ENCODE measurements at regions not wholly inside any gene's neighbourhood (a gene's known extent, or its start where the extent isn't known, plus 50 kb on each side); places are given as distances from the start of the nearest gene placed in this dataset.

GRCh38 chr5:118551716-118552115 is 436.6 kb downstream of the DTWD2 start:
- WGBS, 3 donors, result 58 to 89% (median 76%) methylated on average over 1 of the region's 1 CpG
- Histone ChIP-seq H3K4me3 (ENCODE audit: low read depth in 1 of 3, low read length in 3 of 3) (no peak overlapping the region), H3K27me3 (ENCODE audit: control insufficient read depth in 3 of 3, insufficient read depth in 3 of 3, low read length in 3 of 3) (no peaks in the 10 kb centered on the region), H3K4me1 (ENCODE audit: control insufficient read depth in 3 of 3, insufficient read depth in 2 of 3, low read depth in 1 of 3, low read length in 2 of 3) (no peaks in the 10 kb centered on the region), H3K9me3 (ENCODE audit: control insufficient read depth in 2 of 2, insufficient read depth in 1 of 2, low read depth in 1 of 2, low read length in 1 of 2) (no peaks in the 10 kb centered on the region), H3K27ac (ENCODE audit: low read depth in 1 of 3, low read length in 2 of 3) (no peak overlapping the region), H3K36me3 (ENCODE audit: control insufficient read depth in 3 of 3, insufficient read depth in 2 of 3, low read depth in 1 of 3, low read length in 3 of 3) (no peaks in the 10 kb centered on the region)
- DNase-seq (no peak), FAIRE-seq (no peak)

GRCh38 chr5:118551031-118551430 is 437.3 kb downstream of the DTWD2 start:
- H3K4me3 ChIP-seq (ENCODE audit: low read depth in 1 of 3, low read length in 3 of 3), result no peak overlapping the region
- no peaks in the 10 kb centered on the region for H3K4me1 ChIP-seq (ENCODE audit: control insufficient read depth in 3 of 3, insufficient read depth in 2 of 3, low read depth in 1 of 3, low read length in 2 of 3)
- FAIRE-seq (no peak), DNase-seq (no peak)
- no peaks in the 10 kb centered on the region for H3K27me3 ChIP-seq (ENCODE audit: control insufficient read depth in 3 of 3, insufficient read depth in 3 of 3, low read length in 3 of 3)
- no peak overlapping the region for H3K27ac ChIP-seq (ENCODE audit: low read depth in 1 of 3, low read length in 2 of 3)
- no peaks in the 10 kb centered on the region for H3K9me3 ChIP-seq (ENCODE audit: control insufficient read depth in 2 of 2, insufficient read depth in 1 of 2, low read depth in 1 of 2, low read length in 1 of 2)
- H3K36me3 ChIP-seq (ENCODE audit: control insufficient read depth in 3 of 3, insufficient read depth in 2 of 3, low read depth in 1 of 3, low read length in 3 of 3), result no peaks in the 10 kb centered on the region

- 58 to 79% (median 72%) methylated on average over 2 of the region's 2 CpGs for WGBS, 3 donors
- Histone ChIP-seq H3K9me3 (ENCODE audit: control insufficient read depth in 2 of 2, insufficient read depth in 1 of 2, low read depth in 1 of 2, low read length in 1 of 2) (no peaks in the 10 kb centered on the region), H3K27ac (ENCODE audit: low read depth in 1 of 3, low read length in 2 of 3) (no peak overlapping the region), H3K4me3 (ENCODE audit: low read depth in 1 of 3, low read length in 3 of 3) (no peak overlapping the region), H3K4me1 (ENCODE audit: control insufficient read depth in 3 of 3, insufficient read depth in 2 of 3, low read depth in 1 of 3, low read length in 2 of 3) (no peaks in the 10 kb centered on the region), H3K36me3 (ENCODE audit: control insufficient read depth in 3 of 3, insufficient read depth in 2 of 3, low read depth in 1 of 3, low read length in 3 of 3) (no peaks in the 10 kb centered on the region), H3K27me3 (ENCODE audit: control insufficient read depth in 3 of 3, insufficient read depth in 3 of 3, low read length in 3 of 3) (no peaks in the 10 kb centered on the region)
- FAIRE-seq (no peak), DNase-seq (peak in 1 of 2 donors; percentile 44)
Measured at GRCh38 chr5:118548761-118549720, 439.3 kb downstream of the DTWD2 start.

GRCh38 chr5:118545470-118545869 is 442.9 kb downstream of the DTWD2 start:
- no peak for FAIRE-seq
- WGBS, 3 donors, result 95 to 100% (median 96%) methylated on average over 1 of the region's 1 CpG
- no peak for DNase-seq
- H3K27me3 ChIP-seq (ENCODE audit: control insufficient read depth in 3 of 3, insufficient read depth in 3 of 3, low read length in 3 of 3), result no peaks in the 10 kb centered on the region
- H3K27ac ChIP-seq (ENCODE audit: low read depth in 1 of 3, low read length in 2 of 3), result no peak overlapping the region
- no peak overlapping the region for H3K4me3 ChIP-seq (ENCODE audit: low read depth in 1 of 3, low read length in 3 of 3)
- no peaks in the 10 kb centered on the region for H3K4me1 ChIP-seq (ENCODE audit: control insufficient read depth in 3 of 3, insufficient read depth in 2 of 3, low read depth in 1 of 3, low read length in 2 of 3)
- H3K9me3 ChIP-seq (ENCODE audit: control insufficient read depth in 2 of 2, insufficient read depth in 1 of 2, low read depth in 1 of 2, low read length in 1 of 2), result no peaks in the 10 kb centered on the region
- no peaks in the 10 kb centered on the region for H3K36me3 ChIP-seq (ENCODE audit: control insufficient read depth in 3 of 3, insufficient read depth in 2 of 3, low read depth in 1 of 3, low read length in 3 of 3)

- H3K27ac ChIP-seq (ENCODE audit: low read depth in 1 of 3, low read length in 2 of 3), result no peak overlapping the region
- no peaks in the 10 kb centered on the region for H3K4me1 ChIP-seq (ENCODE audit: control insufficient read depth in 3 of 3, insufficient read depth in 2 of 3, low read depth in 1 of 3, low read length in 2 of 3)
- DNase-seq (no peak), FAIRE-seq (no peak)
- WGBS, 3 donors, result 63 to 66% (median 65%) methylated on average over 4 of the region's 4 CpGs
- H3K9me3 ChIP-seq (ENCODE audit: control insufficient read depth in 2 of 2, insufficient read depth in 1 of 2, low read depth in 1 of 2, low read length in 1 of 2), result no peaks in the 10 kb centered on the region
- H3K27me3 ChIP-seq (ENCODE audit: control insufficient read depth in 3 of 3, insufficient read depth in 3 of 3, low read length in 3 of 3), result no peaks in the 10 kb centered on the region
- H3K4me3 ChIP-seq (ENCODE audit: low read depth in 1 of 3, low read length in 3 of 3), result no peak overlapping the region
- no peaks in the 10 kb centered on the region for H3K36me3 ChIP-seq (ENCODE audit: control insufficient read depth in 3 of 3, insufficient read depth in 2 of 3, low read depth in 1 of 3, low read length in 3 of 3)
Measured at GRCh38 chr5:118544887-118545449, 443.4 kb downstream of the DTWD2 start.

GRCh38 chr5:118533923-118534322 is 454.4 kb downstream of the DTWD2 start:
- Histone ChIP-seq H3K27ac (ENCODE audit: low read depth in 1 of 3, low read length in 2 of 3) (no peak overlapping the region), H3K27me3 (ENCODE audit: control insufficient read depth in 3 of 3, insufficient read depth in 3 of 3, low read length in 3 of 3) (no peaks in the 10 kb centered on the region), H3K4me1 (ENCODE audit: control insufficient read depth in 3 of 3, insufficient read depth in 2 of 3, low read depth in 1 of 3, low read length in 2 of 3) (no peaks in the 10 kb centered on the region), H3K36me3 (ENCODE audit: control insufficient read depth in 3 of 3, insufficient read depth in 2 of 3, low read depth in 1 of 3, low read length in 3 of 3) (no peaks in the 10 kb centered on the region), H3K9me3 (ENCODE audit: control insufficient read depth in 2 of 2, insufficient read depth in 1 of 2, low read depth in 1 of 2, low read length in 1 of 2) (no peaks in the 10 kb centered on the region), H3K4me3 (ENCODE audit: low read depth in 1 of 3, low read length in 3 of 3) (no peak overlapping the region)
- DNase-seq (no peak), FAIRE-seq (no peak)
- 81 to 89% (median 82%) methylated on average over 2 of the region's 2 CpGs for WGBS, 3 donors

GRCh38 chr5:118533156-118533555 is 455.2 kb downstream of the DTWD2 start:
- Histone ChIP-seq H3K27me3 (ENCODE audit: control insufficient read depth in 3 of 3, insufficient read depth in 3 of 3, low read length in 3 of 3) (no peaks in the 10 kb centered on the region), H3K9me3 (ENCODE audit: control insufficient read depth in 2 of 2, insufficient read depth in 1 of 2, low read depth in 1 of 2, low read length in 1 of 2) (no peaks in the 10 kb centered on the region), H3K4me1 (ENCODE audit: control insufficient read depth in 3 of 3, insufficient read depth in 2 of 3, low read depth in 1 of 3, low read length in 2 of 3) (no peaks in the 10 kb centered on the region), H3K27ac (ENCODE audit: low read depth in 1 of 3, low read length in 2 of 3) (no peak overlapping the region), H3K36me3 (ENCODE audit: control insufficient read depth in 3 of 3, insufficient read depth in 2 of 3, low read depth in 1 of 3, low read length in 3 of 3) (no peaks in the 10 kb centered on the region), H3K4me3 (ENCODE audit: low read depth in 1 of 3, low read length in 3 of 3) (no peak overlapping the region)
- FAIRE-seq (no peak), DNase-seq (no peak)
- 69 to 73% (median 70%) methylated on average over 3 of the region's 3 CpGs for WGBS, 3 donors

GRCh38 chr5:118531276-118531675 is 457.1 kb downstream of the DTWD2 start:
- WGBS, 3 donors, result 60 to 69% (median 61%) methylated on average over 1 of the region's 1 CpG

More at GRCh38 chr5:118531276-118531675, 457.1 kb downstream of the DTWD2 start:
- H3K27me3 ChIP-seq (ENCODE audit: control insufficient read depth in 3 of 3, insufficient read depth in 3 of 3, low read length in 3 of 3), result no peaks in the 10 kb centered on the region
- DNase-seq (no peak), FAIRE-seq (no peak)
- H3K9me3 ChIP-seq (ENCODE audit: control insufficient read depth in 2 of 2, insufficient read depth in 1 of 2, low read depth in 1 of 2, low read length in 1 of 2), result no peaks in the 10 kb centered on the region
- H3K27ac ChIP-seq (ENCODE audit: low read depth in 1 of 3, low read length in 2 of 3), result no peak overlapping the region
- no peak overlapping the region for H3K4me3 ChIP-seq (ENCODE audit: low read depth in 1 of 3, low read length in 3 of 3)
- H3K36me3 ChIP-seq (ENCODE audit: control insufficient read depth in 3 of 3, insufficient read depth in 2 of 3, low read depth in 1 of 3, low read length in 3 of 3), result no peaks in the 10 kb centered on the region
- no peaks in the 10 kb centered on the region for H3K4me1 ChIP-seq (ENCODE audit: control insufficient read depth in 3 of 3, insufficient read depth in 2 of 3, low read depth in 1 of 3, low read length in 2 of 3)
